Chondrocyte (in vitro differentiated cells): ENCODE measurements at regions not wholly inside any gene's neighbourhood (a gene's known extent, or its start where the extent isn't known, plus 50 kb on each side); places are given as distances from the start of the nearest gene placed in this dataset.
"Not testable (repeated sequence)": the region's sequence is repeated elsewhere in the genome, so short reads cannot be mapped to it uniquely, and the experiment has no call there.

Experiments used
- DNase-seq: peaks from one replicate; pipeline ENCODE4 v3.0.0; 2021; ENCODE audit warnings: mixed read lengths, low spot score
- H3K27ac Mint-ChIP-seq: one replicate; pipeline ENCODE4 v1.8.0; 2021; ENCODE audit warnings: mild to moderate bottlenecking, moderate library complexity, mixed read lengths; ENCODE audit not compliant: unreplicated experiment
- H3K27me3 Mint-ChIP-seq: 2 replicates; pipeline ENCODE4 v1.8.0; 2021; ENCODE audit warnings: low read depth, mixed read lengths
- H3K36me3 Mint-ChIP-seq: 2 replicates; pipeline ENCODE4 v1.8.0; 2021; ENCODE audit warnings: low read depth, mixed read lengths
- H3K4me1 Mint-ChIP-seq: 2 replicates; pipeline ENCODE4 v1.8.0; 2021; ENCODE audit warnings: low read depth, mild to moderate bottlenecking, mixed read lengths
- H3K4me3 Mint-ChIP-seq: one replicate; pipeline ENCODE4 v1.8.0; 2021; ENCODE audit warnings: mild to moderate bottlenecking, moderate library complexity, mixed read lengths; ENCODE audit not compliant: unreplicated experiment
- H3K9me3 Mint-ChIP-seq: 2 replicates; pipeline ENCODE4 v1.8.0; 2021; ENCODE audit warnings: low read depth, mixed read lengths
- TF ChIP-seq, protein P1 (sequence below): fragments of 200-600 bp; sonication (generic); IDR thresholded peaks from 2 replicates; pipeline ENCODE4 v1.5.0; 2021; ENCODE audit warnings: antibody characterized with exemption, mild to moderate bottlenecking, moderate library complexity

- DNase-seq = no peak
- TF ChIP-seq, protein P1, sequence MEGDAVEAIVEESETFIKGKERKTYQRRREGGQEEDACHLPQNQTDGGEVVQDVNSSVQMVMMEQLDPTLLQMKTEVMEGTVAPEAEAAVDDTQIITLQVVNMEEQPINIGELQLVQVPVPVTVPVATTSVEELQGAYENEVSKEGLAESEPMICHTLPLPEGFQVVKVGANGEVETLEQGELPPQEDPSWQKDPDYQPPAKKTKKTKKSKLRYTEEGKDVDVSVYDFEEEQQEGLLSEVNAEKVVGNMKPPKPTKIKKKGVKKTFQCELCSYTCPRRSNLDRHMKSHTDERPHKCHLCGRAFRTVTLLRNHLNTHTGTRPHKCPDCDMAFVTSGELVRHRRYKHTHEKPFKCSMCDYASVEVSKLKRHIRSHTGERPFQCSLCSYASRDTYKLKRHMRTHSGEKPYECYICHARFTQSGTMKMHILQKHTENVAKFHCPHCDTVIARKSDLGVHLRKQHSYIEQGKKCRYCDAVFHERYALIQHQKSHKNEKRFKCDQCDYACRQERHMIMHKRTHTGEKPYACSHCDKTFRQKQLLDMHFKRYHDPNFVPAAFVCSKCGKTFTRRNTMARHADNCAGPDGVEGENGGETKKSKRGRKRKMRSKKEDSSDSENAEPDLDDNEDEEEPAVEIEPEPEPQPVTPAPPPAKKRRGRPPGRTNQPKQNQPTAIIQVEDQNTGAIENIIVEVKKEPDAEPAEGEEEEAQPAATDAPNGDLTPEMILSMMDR = no peak
- no peak overlapping the region for H3K4me3 Mint-ChIP-seq
- no peaks in the 10 kb centered on the region for H3K9me3 Mint-ChIP-seq
- no peaks in the 10 kb centered on the region for H3K36me3 Mint-ChIP-seq
- H3K27me3 Mint-ChIP-seq = no peaks in the 10 kb centered on the region
- no peak overlapping the region for H3K27ac Mint-ChIP-seq
- no peaks in the 10 kb centered on the region for H3K4me1 Mint-ChIP-seq
Measured at GRCh38 chr1:73472810-73473209, 725.2 kb downstream of the LRRIQ3 start.

GRCh38 chr1:73467731-73468130 is 730.2 kb downstream of the LRRIQ3 start:
- TF ChIP-seq, protein P1 = no peak
- no peaks in the 10 kb centered on the region for H3K36me3 Mint-ChIP-seq

DNA sequence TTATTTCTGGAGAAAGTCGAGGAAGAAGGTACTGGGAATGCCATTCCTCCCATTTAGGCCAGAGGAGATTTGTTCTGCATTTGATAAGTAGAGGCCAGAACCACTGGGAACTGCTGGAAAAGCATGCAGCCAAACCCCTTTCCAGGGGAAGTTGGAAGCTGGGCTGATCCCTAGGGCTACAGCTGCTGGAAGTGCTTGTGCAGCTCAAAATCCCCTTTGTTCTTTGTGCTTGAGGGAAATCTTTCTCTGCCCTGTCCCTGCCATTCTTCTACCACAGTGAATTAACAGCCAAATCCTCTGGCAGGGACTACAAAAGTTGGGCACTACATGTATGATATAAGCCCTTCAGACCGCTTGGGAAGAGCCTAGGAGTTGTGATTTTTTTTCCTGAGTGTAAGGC is 734.1 kb downstream of the LRRIQ3 start:
- no peak for DNase-seq
- Mint-ChIP-seq H3K27ac (no peak overlapping the region), H3K4me1 (no peaks in the 10 kb centered on the region), H3K4me3 (no peak overlapping the region), H3K27me3 (peaks cover 2% of the 10 kb centered on the region), H3K36me3 (no peaks in the 10 kb centered on the region), H3K9me3 (no peaks in the 10 kb centered on the region)
- TF ChIP-seq, protein P1 = no peak

More at GRCh38 chr1:73467731-73468130, 730.2 kb downstream of the LRRIQ3 start:
- Mint-ChIP-seq H3K27ac (no peak overlapping the region), H3K27me3 (peaks cover 2% of the 10 kb centered on the region), H3K4me1 (no peaks in the 10 kb centered on the region), H3K9me3 (no peaks in the 10 kb centered on the region), H3K4me3 (no peak overlapping the region)
- no peak for DNase-seq

GRCh38 chr1:73452522-73452921 is 745.5 kb downstream of the LRRIQ3 start:
- Mint-ChIP-seq H3K36me3 (no peaks in the 10 kb centered on the region), H3K4me3 (no peak overlapping the region), H3K27me3 (no peaks in the 10 kb centered on the region), H3K9me3 (peaks cover 4% of the 10 kb centered on the region), H3K4me1 (no peaks in the 10 kb centered on the region), H3K27ac (no peak overlapping the region)
- no peak for DNase-seq
- TF ChIP-seq, protein P1 = peak; percentile 63

DNA sequence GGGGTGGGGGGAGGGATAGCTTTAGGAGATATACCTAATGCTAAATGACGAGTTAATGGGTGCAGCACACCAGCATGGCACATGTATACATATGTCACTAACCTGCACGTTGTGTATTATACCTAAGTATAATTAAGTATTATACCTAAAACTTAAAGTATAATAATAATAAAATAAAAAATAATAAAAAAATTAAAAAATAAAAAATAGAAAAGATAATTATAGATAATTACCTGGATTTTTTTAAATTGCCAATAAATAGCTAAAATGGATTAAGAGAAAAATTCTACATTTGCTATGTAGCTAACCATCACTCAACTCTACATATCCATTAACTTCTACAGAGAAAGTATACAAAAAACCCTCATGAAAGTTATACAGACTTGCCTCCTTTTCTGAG is 747.3 kb downstream of the LRRIQ3 start:
- H3K9me3 Mint-ChIP-seq, H3K27ac Mint-ChIP-seq, DNase-seq, H3K4me1 Mint-ChIP-seq, H3K4me3 Mint-ChIP-seq, H3K36me3 Mint-ChIP-seq, H3K27me3 Mint-ChIP-seq: not testable (repeated sequence)

- Mint-ChIP-seq H3K4me3 (no peak overlapping the region), H3K9me3 (peaks cover 4% of the 10 kb centered on the region), H3K36me3 (no peaks in the 10 kb centered on the region), H3K4me1 (no peaks in the 10 kb centered on the region), H3K27ac (no peak overlapping the region), H3K27me3 (peaks cover 2% of the 10 kb centered on the region)
- TF ChIP-seq, protein P1 = no peak
- DNase-seq = no peak
Measured at GRCh38 chr1:73411479-73411878, 786.5 kb downstream of the LRRIQ3 start.
